ENCODE measurements at regions not wholly inside any gene's neighbourhood (a gene's known extent, or its start where the extent isn't known, plus 50 kb on each side); places are given as distances from the start of the nearest gene placed in this dataset.

- peak overlapping the region; percentile 96 for H3K27ac Mint-ChIP-seq
- no peaks in the 10 kb centered on the region for H3K9me3 Mint-ChIP-seq
- peak; percentile 30 for ATAC-seq (replicated peaks)
- H3K27me3 Mint-ChIP-seq: no peaks in the 10 kb centered on the region
- peak overlapping the region; percentile 84 for H3K4me3 Mint-ChIP-seq
- H3K36me3 Mint-ChIP-seq (ENCODE audit: low read depth): peaks cover 11% of the 10 kb centered on the region
- peaks cover 35% of the 10 kb centered on the region for H3K4me1 Mint-ChIP-seq
Measured at GRCh38 chr6:167049275-167049674, 50.1 kb downstream of the CEP43 start.

GRCh38 chr6:167050903-167051302 is 51.7 kb downstream of the CEP43 start:
- no peak for ATAC-seq (replicated peaks)
- H3K4me3 Mint-ChIP-seq: no peak overlapping the region
- peaks cover 42% of the 10 kb centered on the region for H3K4me1 Mint-ChIP-seq
- H3K36me3 Mint-ChIP-seq (ENCODE audit: low read depth): peaks cover 11% of the 10 kb centered on the region
- no peaks in the 10 kb centered on the region for H3K9me3 Mint-ChIP-seq
- no peak overlapping the region for H3K27ac Mint-ChIP-seq
- no peaks in the 10 kb centered on the region for H3K27me3 Mint-ChIP-seq

- ATAC-seq (replicated peaks): peak; percentile 24
- H3K4me1 Mint-ChIP-seq: peaks cover 33% of the 10 kb centered on the region
- peak overlapping the region; percentile 54 for H3K4me3 Mint-ChIP-seq
- no peaks in the 10 kb centered on the region for H3K9me3 Mint-ChIP-seq
- no peaks in the 10 kb centered on the region for H3K27me3 Mint-ChIP-seq
- H3K27ac Mint-ChIP-seq: peak overlapping the region; percentile 23
- peaks cover 5% of the 10 kb centered on the region for H3K36me3 Mint-ChIP-seq (ENCODE audit: low read depth)
Measured at GRCh38 chr6:167053895-167054530, 54.8 kb downstream of the CEP43 start.

GRCh38 chr6:167054987-167055386 is 55.8 kb downstream of the CEP43 start:
- H3K9me3 Mint-ChIP-seq: no peaks in the 10 kb centered on the region
- H3K27me3 Mint-ChIP-seq: no peaks in the 10 kb centered on the region
- peaks cover 25% of the 10 kb centered on the region for H3K4me1 Mint-ChIP-seq
- peaks cover 5% of the 10 kb centered on the region for H3K36me3 Mint-ChIP-seq (ENCODE audit: low read depth)
- peak overlapping the region; percentile 23 for H3K27ac Mint-ChIP-seq
- peak; percentile 31 for ATAC-seq (replicated peaks)
- H3K4me3 Mint-ChIP-seq: peak overlapping the region; percentile 54

GRCh38 chr6:167056370-167056769 is 57.2 kb downstream of the CEP43 start:
- Mint-ChIP-seq H3K4me1 (peaks cover 23% of the 10 kb centered on the region), H3K4me3 (peak overlapping the region; percentile 44), H3K27ac (peak overlapping the region; percentile 91), H3K27me3 (no peaks in the 10 kb centered on the region), H3K9me3 (no peaks in the 10 kb centered on the region), H3K36me3 (ENCODE audit: low read depth) (peaks cover 5% of the 10 kb centered on the region)
- peak; percentile 93 for ATAC-seq (replicated peaks)

- Mint-ChIP-seq H3K36me3 (ENCODE audit: low read depth) (peaks cover 5% of the 10 kb centered on the region), H3K4me3 (no peak overlapping the region), H3K27ac (no peak overlapping the region), H3K4me1 (peaks cover 23% of the 10 kb centered on the region), H3K9me3 (no peaks in the 10 kb centered on the region), H3K27me3 (no peaks in the 10 kb centered on the region)
- no peak for ATAC-seq (replicated peaks)
Measured at GRCh38 chr6:167058261-167058660, 59.1 kb downstream of the CEP43 start.
